Duodenal mucosa (tissue), 2 donors: ENCODE measurements at regions not wholly inside any gene's neighbourhood (a gene's known extent, or its start where the extent isn't known, plus 50 kb on each side); places are given as distances from the start of the nearest gene placed in this dataset.
"Not testable (repeated sequence)": the region's sequence is repeated elsewhere in the genome, so short reads cannot be mapped to it uniquely, and the experiment has no call there.

Experiments
- H3K27ac ChIP-seq: one replicate; pipeline ENCODE4 v1.7.0; 2013; ENCODE audit warnings: low read depth, low read length
- H3K27me3 ChIP-seq, 2 donors: one replicate each; pipeline ENCODE4 v1.7.0; 2013; ENCODE audit warnings: low read length in 2 of 2, control low read depth in 1 of 2; ENCODE audit not compliant: insufficient read depth in 2 of 2, control insufficient read depth in 1 of 2
- H3K36me3 ChIP-seq, 2 donors: one replicate each; pipeline ENCODE4 v1.7.0; 2013; ENCODE audit warnings: low read length in 2 of 2, control low read depth in 1 of 2; ENCODE audit not compliant: insufficient read depth in 2 of 2, control insufficient read depth in 1 of 2
- H3K4me1 ChIP-seq, 2 donors: one replicate each; pipeline ENCODE4 v1.7.0; 2013; ENCODE audit warnings: low read length in 2 of 2, control low read depth in 1 of 2; ENCODE audit not compliant: insufficient read depth in 2 of 2, control insufficient read depth in 1 of 2
- H3K4me3 ChIP-seq, 2 donors: one replicate each; pipeline ENCODE4 v1.7.0; 2013; ENCODE audit warnings: low read length in 2 of 2, low read depth in 1 of 2
- H3K9ac ChIP-seq, 2 donors: one replicate each; pipeline ENCODE4 v1.7.0; 2013; ENCODE audit warnings: low read length in 2 of 2, low read depth in 1 of 2
- H3K9me3 ChIP-seq, 2 donors: one replicate each; pipeline ENCODE4 v1.7.0; 2013; ENCODE audit warnings: low read length in 2 of 2, control low read depth in 1 of 2; ENCODE audit not compliant: control insufficient read depth in 1 of 2

GRCh38 chr3:125779918-125780317, 184.6 kb upstream of the OSBPL11 start:
- not testable (repeated sequence) for H3K27me3 ChIP-seq, H3K4me3 ChIP-seq, H3K27ac ChIP-seq, H3K9me3 ChIP-seq, H3K9ac ChIP-seq, H3K4me1 ChIP-seq, H3K36me3 ChIP-seq

DNA sequence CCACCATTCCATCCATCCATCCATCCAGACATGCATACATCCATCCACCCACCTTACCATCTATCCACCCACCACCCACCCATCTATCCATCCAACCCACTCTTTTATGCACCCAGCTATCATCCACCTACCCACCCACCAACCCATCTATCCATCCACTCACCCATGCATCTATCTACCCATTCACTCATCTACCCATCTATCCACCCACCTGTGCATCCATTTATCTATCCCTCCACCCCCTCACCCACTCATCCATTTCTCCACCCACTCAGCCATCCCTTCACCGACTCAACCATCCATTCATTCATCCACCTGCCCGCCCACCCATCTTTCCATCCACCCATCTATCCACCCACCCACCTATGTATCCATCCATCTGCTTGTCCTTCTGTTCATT, 186.4 kb upstream of the OSBPL11 start:
- not testable (repeated sequence) for H3K27me3 ChIP-seq, H3K9ac ChIP-seq, H3K4me1 ChIP-seq, H3K36me3 ChIP-seq, H3K27ac ChIP-seq, H3K9me3 ChIP-seq, H3K4me3 ChIP-seq

DNA sequence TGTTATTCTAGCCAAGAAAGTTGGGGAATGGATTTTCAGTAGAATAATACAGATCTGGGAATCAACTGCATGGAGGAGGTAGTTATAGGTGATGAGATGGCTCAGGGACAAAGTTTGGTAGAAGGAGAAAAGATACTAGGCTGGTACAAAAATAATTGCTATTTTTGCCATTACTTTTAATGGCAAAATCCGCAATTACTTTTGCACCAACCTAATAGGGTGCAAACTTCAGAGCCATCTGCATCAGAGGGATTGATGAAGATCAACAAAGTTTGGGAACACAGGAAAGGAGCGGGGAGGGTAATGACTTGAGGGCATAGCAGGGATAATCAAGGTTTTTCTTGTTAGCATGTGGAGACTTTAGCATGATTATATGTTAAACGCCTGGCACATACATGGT, 178.7 kb upstream of the ROPN1B start:
- not testable (repeated sequence) for H3K27ac ChIP-seq, H3K4me1 ChIP-seq, H3K4me3 ChIP-seq, H3K27me3 ChIP-seq, H3K9ac ChIP-seq, H3K9me3 ChIP-seq, H3K36me3 ChIP-seq

GRCh38 chr3:125791021-125791420, 178.0 kb upstream of the ROPN1B start:
- H3K4me1 ChIP-seq = not testable (repeated sequence)

DNA sequence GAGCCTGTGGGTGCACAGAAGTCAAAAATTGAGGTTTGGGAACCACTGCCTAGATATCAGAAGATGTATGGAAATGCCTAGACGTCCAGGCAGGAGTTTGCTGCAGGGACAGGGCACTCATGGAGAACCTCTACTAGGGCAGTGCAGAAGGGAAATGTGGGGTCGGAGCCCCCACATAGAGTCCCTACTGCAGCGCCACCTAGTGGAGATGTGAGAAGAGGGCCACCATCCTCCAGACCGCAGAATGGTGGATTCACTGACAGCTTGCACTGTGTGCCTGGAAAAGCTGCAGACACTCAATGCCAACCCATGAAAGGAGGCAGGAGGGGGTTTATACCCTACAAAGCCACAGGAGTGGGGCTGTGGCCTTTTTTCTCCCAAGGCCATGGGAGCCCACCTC, 159.0 kb upstream of the ROPN1B start:
- H3K27me3 ChIP-seq, H3K36me3 ChIP-seq, H3K4me1 ChIP-seq, H3K9ac ChIP-seq, H3K9me3 ChIP-seq, H3K4me3 ChIP-seq, H3K27ac ChIP-seq: not testable (repeated sequence)

More at GRCh38 chr3:125791021-125791420, 178.0 kb upstream of the ROPN1B start:
- H3K27me3 ChIP-seq, H3K9ac ChIP-seq, H3K9me3 ChIP-seq, H3K36me3 ChIP-seq, H3K27ac ChIP-seq, H3K4me3 ChIP-seq: not testable (repeated sequence)

GRCh38 chr3:125822175-125822574, 146.8 kb upstream of the ROPN1B start:
- not testable (repeated sequence) for H3K27me3 ChIP-seq, H3K9ac ChIP-seq, H3K4me3 ChIP-seq

GRCh38 chr3:125831005-125831750, 137.8 kb upstream of the ROPN1B start:
- H3K9ac ChIP-seq, H3K4me3 ChIP-seq, H3K9me3 ChIP-seq, H3K27me3 ChIP-seq, H3K36me3 ChIP-seq, H3K4me1 ChIP-seq, H3K27ac ChIP-seq: not testable (repeated sequence)

More at GRCh38 chr3:125822175-125822574, 146.8 kb upstream of the ROPN1B start:
- not testable (repeated sequence) for H3K36me3 ChIP-seq, H3K27ac ChIP-seq, H3K9me3 ChIP-seq, H3K4me1 ChIP-seq

DNA sequence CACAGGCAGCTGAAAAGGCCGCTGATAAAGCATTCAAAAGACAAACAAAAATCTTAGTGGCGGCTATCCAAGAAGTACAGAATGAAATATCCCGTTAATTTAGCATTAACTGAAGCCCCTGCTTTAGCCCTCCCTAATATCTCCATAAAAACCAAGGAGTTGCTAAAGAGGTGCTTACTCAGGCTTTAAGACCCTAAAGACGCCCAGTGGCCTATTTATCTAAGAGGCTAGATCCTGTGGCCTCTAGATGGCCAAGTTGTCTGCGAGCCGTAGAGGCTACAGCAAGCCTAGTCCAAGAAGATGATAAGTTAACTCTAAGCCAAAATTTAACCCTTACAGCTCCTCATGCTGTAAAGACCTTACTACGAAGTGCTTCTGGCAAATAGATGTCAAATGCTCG, 133.4 kb upstream of the ROPN1B start:
- not testable (repeated sequence) for H3K9me3 ChIP-seq, H3K4me1 ChIP-seq, H3K36me3 ChIP-seq, H3K27me3 ChIP-seq, H3K9ac ChIP-seq, H3K27ac ChIP-seq
- peak overlapping the region in 1 of 2 donors; percentile 55 for H3K4me3 ChIP-seq

GRCh38 chr3:125836011-125836551, 132.9 kb upstream of the ROPN1B start:
- peak overlapping the region; percentile 50 to 55 for H3K4me3 ChIP-seq
- H3K27me3 ChIP-seq, H3K4me1 ChIP-seq, H3K27ac ChIP-seq, H3K9ac ChIP-seq, H3K9me3 ChIP-seq, H3K36me3 ChIP-seq: not testable (repeated sequence)

DNA sequence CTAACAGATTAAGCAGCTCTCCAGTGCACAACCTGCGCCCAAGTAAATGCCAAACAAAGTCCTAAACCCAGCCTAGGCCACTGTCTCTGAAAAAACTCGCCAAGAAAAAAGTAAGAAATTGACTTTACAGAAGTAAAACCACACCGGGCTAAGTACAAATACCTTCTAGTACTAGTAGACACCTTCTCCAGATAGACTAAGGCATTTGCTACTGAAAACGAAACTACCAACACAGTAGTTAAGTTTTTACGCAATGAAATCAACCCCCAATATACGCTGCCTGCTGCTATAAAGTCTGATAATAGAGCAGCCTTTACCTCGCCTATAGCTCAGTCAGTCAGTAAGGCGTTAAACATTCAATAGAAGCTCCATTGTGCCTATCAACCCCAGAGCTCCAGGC, 132.2 kb upstream of the ROPN1B start:
- H3K27me3 ChIP-seq, H3K9ac ChIP-seq, H3K4me1 ChIP-seq, H3K36me3 ChIP-seq, H3K9me3 ChIP-seq: not testable (repeated sequence)
- peak overlapping the region in 1 of 2 donors; percentile 48 for H3K4me3 ChIP-seq
- peak overlapping the region; percentile 14 for H3K27ac ChIP-seq

- not testable (repeated sequence) for H3K27me3 ChIP-seq, H3K4me3 ChIP-seq, H3K9me3 ChIP-seq, H3K4me1 ChIP-seq, H3K27ac ChIP-seq, H3K9ac ChIP-seq, H3K36me3 ChIP-seq
Measured at GRCh38 chr3:125838857-125839256, 130.1 kb upstream of the ROPN1B start.
